ENCODE measurements at regions not wholly inside any gene's neighbourhood (a gene's known extent, or its start where the extent isn't known, plus 50 kb on each side); places are given as distances from the start of the nearest gene placed in this dataset.

- no peaks in the 10 kb centered on the region for H3K4me1 Mint-ChIP-seq (ENCODE audit: low read depth, unreplicated experiment)
- no peaks in the 10 kb centered on the region for H3K36me3 Mint-ChIP-seq (ENCODE audit: insufficient read depth, unreplicated experiment)
Observed at GRCh38 chr1:80565406-80565805, 1235.3 kb upstream of the ADGRL2 start.

GRCh38 chr1:80542231-80542630 lies 1258.5 kb upstream of the ADGRL2 start:
- H3K27me3 ChIP-seq (replicated peaks; ENCODE audit: control insufficient read depth, insufficient read depth, low read length), result no peaks in the 10 kb centered on the region
- Mint-ChIP-seq H3K36me3 (ENCODE audit: insufficient read depth, unreplicated experiment) (no peaks in the 10 kb centered on the region), H3K4me3 (ENCODE audit: unreplicated experiment) (no peak overlapping the region), H3K27ac (ENCODE audit: unreplicated experiment) (no peak overlapping the region), H3K27me3 (ENCODE audit: insufficient read depth, unreplicated experiment) (no peaks in the 10 kb centered on the region), H3K4me1 (ENCODE audit: low read depth, unreplicated experiment) (no peaks in the 10 kb centered on the region), H3K9me3 (ENCODE audit: unreplicated experiment) (no peaks in the 10 kb centered on the region)
- BruUV-seq (replicated peaks), result no TSS peak
- no peak overlapping the region for H3K4me3 ChIP-seq (ENCODE audit: low read depth, low read length)
- H3K4me1 ChIP-seq, result no peaks in the 10 kb centered on the region
- POLR2A ChIA-PET, result no interaction called here
- H3K9me3 ChIP-seq, result no peaks in the 10 kb centered on the region
- no peak for TF ChIP-seq CTCF (IDR thresholded peaks at IDR 0.05; ENCODE audit: insufficient read depth in 1 of 2, low read depth in 1 of 2, low read length in 1 of 2, severe bottlenecking in 1 of 2, unreplicated experiment in 1 of 2)
- H3K36me3 ChIP-seq (ENCODE audit: control insufficient read depth, insufficient read depth, low read length), result no peaks in the 10 kb centered on the region
- no peak for DNase-seq
- intact Hi-C loops (cut with micrococcal nuclease; ENCODE audit: unreplicated experiment), result no loop called here
- CTCF ChIA-PET, result no interaction called here

More at GRCh38 chr1:80565406-80565805, 1235.3 kb upstream of the ADGRL2 start:
- ChIA-PET POLR2A (no interaction called here), CTCF (no interaction called here)
- intact Hi-C loops (cut with micrococcal nuclease; ENCODE audit: unreplicated experiment), result loop anchor here (10.0 kb wide), 1 partner anchor 79 kb away; no protein-coding TSS in a partner anchor
- no peaks in the 10 kb centered on the region for H3K9me3 ChIP-seq
- Mint-ChIP-seq H3K9me3 (ENCODE audit: unreplicated experiment) (no peaks in the 10 kb centered on the region), H3K27me3 (ENCODE audit: insufficient read depth, unreplicated experiment) (peaks cover 1% of the 10 kb centered on the region), H3K4me3 (ENCODE audit: unreplicated experiment) (no peak overlapping the region), H3K27ac (ENCODE audit: unreplicated experiment) (no peak overlapping the region)
- BruUV-seq (replicated peaks), result no TSS peak
- H3K36me3 ChIP-seq (ENCODE audit: control insufficient read depth, insufficient read depth, low read length), result no peaks in the 10 kb centered on the region
- H3K27me3 ChIP-seq (replicated peaks; ENCODE audit: control insufficient read depth, insufficient read depth, low read length), result no peaks in the 10 kb centered on the region
- H3K4me1 ChIP-seq, result no peaks in the 10 kb centered on the region
- no peak overlapping the region for H3K4me3 ChIP-seq (ENCODE audit: low read depth, low read length)
- no peak for TF ChIP-seq CTCF (IDR thresholded peaks at IDR 0.05; ENCODE audit: insufficient read depth in 1 of 2, low read depth in 1 of 2, low read length in 1 of 2, severe bottlenecking in 1 of 2, unreplicated experiment in 1 of 2)
- DNase-seq, result no peak

- Mint-ChIP-seq H3K9me3 (ENCODE audit: unreplicated experiment) (no peaks in the 10 kb centered on the region), H3K27ac (ENCODE audit: unreplicated experiment) (no peak overlapping the region), H3K4me3 (ENCODE audit: unreplicated experiment) (no peak overlapping the region), H3K27me3 (ENCODE audit: insufficient read depth, unreplicated experiment) (no peaks in the 10 kb centered on the region), H3K36me3 (ENCODE audit: insufficient read depth, unreplicated experiment) (no peaks in the 10 kb centered on the region), H3K4me1 (ENCODE audit: low read depth, unreplicated experiment) (peaks cover under 1% of the 10 kb centered on the region)
- intact Hi-C loops (cut with micrococcal nuclease; ENCODE audit: unreplicated experiment), result no loop called here
- Histone ChIP-seq H3K4me1 (no peaks in the 10 kb centered on the region), H3K36me3 (ENCODE audit: control insufficient read depth, insufficient read depth, low read length) (no peaks in the 10 kb centered on the region), H3K9me3 (no peaks in the 10 kb centered on the region), H3K4me3 (ENCODE audit: low read depth, low read length) (no peak overlapping the region), H3K27me3 (replicated peaks; ENCODE audit: control insufficient read depth, insufficient read depth, low read length) (no peaks in the 10 kb centered on the region)
- no peak for DNase-seq
- BruUV-seq (replicated peaks), result no TSS peak
- ChIA-PET POLR2A (no interaction called here), CTCF (no interaction called here)
- TF ChIP-seq CTCF (IDR thresholded peaks at IDR 0.05; ENCODE audit: insufficient read depth in 1 of 2, low read depth in 1 of 2, low read length in 1 of 2, severe bottlenecking in 1 of 2, unreplicated experiment in 1 of 2), result no peak
Observed at GRCh38 chr1:80540596-80540995, 1260.1 kb upstream of the ADGRL2 start.

Measured in Caco-2 (cell line).